HG02571 (cell line): ENCODE measurements at regions not wholly inside any gene's neighbourhood (a gene's known extent, or its start where the extent isn't known, plus 50 kb on each side); places are given as distances from the start of the nearest gene placed in this dataset.

Source experiments
- ATAC-seq: cut with Tn5 transposase; IDR thresholded peaks from one replicate; pipeline ENCODE4 v1.9.1; 2021; ENCODE audit warnings: mild to moderate bottlenecking, moderate library complexity; ENCODE audit not compliant: unreplicated experiment

DNA sequence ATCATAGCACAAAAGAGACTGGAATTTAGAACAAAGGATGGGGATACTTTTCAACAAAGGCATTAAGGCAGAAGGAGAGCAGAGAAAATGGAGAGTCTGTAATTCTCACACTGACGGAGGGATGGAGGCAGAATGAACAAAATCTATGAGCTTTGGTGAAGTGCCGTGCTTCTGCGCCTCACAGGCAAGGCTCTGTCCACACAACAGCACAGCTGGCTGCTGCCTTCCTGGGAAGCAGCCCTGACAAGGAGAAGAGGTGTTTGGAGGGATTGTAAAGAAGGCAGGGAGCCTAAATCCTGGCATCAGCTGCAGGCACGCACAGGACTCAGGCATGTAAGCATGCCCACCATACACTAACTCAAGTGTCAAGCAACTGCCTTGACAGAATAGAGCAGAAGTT lies 485.2 kb upstream of the KIF2A start:
- ATAC-seq: no peak

DNA sequence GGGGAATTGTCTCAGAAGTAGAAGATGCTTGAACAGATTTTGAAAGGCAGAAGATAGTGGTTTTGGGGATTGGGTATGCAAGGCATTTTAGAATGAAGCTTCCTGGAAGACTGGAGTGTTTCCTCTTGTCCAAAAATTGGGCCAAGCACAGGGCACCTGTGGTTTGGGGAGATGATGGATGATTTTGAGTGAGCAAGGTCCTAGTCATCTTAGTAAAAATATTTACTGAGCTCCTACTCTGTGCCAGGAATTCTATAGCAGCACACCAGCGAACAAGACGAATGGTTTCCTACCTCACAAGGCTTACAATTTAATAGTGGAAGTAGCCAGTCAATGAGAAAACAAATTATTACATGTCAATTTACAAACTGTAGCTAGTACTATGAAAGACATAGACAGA lies 484.4 kb upstream of the KIF2A start:
- no peak for ATAC-seq

DNA sequence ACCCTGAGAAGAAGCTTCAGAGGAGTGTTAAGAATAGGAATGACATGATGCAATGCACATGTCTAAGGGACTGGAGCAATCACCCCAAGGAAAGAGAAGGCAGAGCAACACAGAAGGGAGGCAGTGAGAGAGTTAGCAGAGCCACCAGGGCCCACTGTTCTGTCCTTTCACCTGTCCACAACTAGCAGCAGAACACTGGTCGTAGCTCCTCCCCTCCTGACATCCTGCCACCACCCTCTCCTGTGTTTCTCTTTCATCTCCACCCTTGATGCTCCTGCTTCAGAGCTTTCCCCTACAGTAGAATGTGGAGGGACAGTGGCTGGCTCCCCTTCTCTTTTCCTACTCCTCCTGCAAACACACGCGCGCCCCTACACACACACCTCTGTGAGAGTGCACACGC lies 483.4 kb upstream of the KIF2A start:
- ATAC-seq: no peak

DNA sequence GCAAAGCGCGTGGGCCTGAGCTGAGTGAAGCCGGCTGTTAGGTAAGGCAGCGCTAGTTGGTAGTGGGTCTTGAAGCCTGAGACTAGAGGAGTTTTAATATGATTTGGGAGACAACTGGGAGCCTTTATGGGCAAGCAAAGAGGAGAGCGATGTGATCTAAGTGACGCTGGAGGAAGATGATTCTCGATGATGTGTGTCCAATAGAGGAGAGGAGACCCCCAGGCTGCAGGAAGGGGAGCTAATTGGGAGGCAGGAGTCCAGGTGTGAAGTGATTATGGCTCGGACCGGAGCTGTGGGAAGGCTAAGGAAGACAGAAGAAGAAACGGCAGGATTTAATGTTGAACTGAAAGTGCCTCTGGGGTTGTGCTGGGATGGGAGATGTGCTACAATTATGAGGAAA lies 482.9 kb upstream of the KIF2A start:
- ATAC-seq: no peak

DNA sequence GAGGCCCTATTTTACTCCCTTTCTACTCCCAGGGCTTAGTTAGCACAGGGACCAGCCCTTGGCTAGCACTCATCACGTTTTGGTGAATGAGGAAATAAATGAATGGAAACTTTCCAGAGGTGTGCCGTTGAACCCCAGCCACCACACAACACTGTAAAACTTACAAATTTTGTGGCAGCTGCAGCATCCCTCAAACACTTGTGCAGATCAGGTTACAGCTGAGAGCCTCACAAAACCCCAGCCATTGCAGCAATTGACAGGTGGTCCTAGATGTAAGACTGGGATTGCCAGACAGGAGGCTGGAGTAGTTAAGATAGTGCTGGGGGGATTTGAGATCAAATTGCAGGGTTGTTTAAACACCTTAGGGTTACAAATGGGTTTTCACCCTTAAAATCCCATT lies 482.2 kb upstream of the KIF2A start:
- ATAC-seq: no peak

DNA sequence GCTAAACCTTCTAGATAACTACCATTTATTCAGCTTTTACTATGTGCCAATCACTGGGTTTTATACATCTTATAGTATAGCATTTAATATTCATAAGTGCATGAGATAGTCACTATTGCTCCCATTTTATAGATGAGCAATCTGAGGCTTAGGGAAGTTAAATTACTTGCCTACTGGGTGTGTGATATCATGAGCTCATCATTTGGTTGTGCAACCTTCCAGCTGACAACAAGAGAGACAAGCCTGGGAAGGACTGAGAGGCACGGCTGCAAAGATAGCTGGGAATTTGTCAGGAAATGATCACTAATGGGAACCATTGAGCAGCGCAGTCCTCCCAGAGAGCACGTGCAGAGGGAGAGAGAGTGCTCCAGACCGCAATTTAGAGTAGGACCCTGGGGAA lies 481.6 kb upstream of the KIF2A start:
- ATAC-seq: no peak

DNA sequence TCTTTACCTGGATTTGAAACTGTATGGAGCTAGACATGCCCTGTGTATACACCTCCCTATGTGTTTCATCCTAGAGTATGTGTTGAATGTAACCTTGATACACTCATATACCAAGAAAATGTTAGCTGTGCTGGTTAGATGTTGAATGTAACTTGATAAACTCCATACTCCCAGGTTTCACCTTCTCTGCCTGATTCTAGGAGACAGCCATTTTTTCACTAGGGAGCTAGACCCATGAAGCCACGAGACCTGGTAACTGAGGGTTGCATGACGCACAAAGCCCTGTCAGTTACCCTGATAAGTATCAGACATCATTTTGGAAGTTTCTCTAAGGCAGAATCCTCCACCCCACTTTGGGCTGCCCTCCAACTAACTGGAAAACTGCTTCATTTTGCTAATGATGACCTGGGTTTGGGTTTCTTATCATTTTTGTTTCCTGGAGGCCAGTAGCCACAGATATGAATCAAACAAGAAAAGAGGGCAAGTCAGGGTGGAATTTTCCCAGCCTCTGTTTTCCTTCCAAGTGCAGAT lies 478.5 kb upstream of the KIF2A start:
- ATAC-seq: no peak

DNA sequence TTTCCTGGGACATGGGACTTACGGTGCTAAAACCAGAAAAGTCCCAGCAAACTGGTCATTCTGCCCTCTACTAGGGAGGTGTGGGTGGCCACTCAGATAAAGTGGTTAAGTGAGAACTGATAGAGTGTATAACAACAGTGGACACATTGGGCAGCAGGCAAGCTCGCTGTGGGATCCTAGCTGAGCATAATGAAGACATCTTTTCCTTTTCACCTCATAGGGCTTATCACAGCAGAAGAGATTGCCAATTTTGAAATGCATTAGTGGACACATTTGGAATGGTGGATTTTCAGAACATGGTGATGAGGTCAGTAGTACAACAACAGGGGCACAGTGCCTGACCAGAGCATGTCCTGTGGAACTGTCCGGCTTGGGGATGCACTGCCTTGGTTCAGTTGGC lies 477.1 kb upstream of the KIF2A start:
- ATAC-seq: no peak

DNA sequence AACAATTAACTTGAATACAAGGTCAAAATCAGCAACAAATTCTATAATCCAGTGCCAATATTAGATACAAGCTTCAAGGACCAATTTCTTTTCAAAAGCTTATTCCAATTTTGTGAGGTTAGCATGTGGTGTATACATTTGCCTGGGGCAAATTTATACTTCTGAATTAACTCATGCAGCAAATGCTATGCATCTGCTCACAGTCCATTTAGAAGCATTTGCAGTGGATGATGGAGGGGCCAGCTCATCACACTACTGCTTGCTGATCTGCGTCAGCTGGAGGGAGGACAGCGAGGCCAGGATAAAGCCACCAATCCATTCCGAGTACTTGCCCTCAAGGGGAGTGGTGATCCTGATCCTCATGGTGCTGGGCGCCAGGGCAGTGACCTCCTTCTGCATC lies 474.3 kb upstream of the KIF2A start:
- no peak for ATAC-seq

DNA sequence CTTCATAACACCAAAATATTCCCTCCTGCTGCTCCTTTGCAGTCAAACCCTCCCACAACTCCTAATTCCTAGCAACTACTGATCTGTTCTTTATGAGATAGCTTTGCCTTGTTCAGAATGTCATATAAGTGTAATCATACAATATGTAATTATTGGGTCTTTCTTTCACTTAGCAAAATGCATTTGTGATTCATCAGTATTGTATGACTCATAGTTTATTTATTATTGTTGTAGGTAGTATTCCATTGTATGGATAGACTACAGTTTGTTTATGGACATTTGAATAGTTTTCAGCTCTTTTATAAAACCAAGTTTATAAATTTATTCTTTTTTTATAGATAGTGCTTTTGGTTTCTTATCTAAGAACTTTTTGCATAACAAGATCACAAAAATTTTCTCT lies 468.2 kb upstream of the KIF2A start:
- no peak for ATAC-seq

DNA sequence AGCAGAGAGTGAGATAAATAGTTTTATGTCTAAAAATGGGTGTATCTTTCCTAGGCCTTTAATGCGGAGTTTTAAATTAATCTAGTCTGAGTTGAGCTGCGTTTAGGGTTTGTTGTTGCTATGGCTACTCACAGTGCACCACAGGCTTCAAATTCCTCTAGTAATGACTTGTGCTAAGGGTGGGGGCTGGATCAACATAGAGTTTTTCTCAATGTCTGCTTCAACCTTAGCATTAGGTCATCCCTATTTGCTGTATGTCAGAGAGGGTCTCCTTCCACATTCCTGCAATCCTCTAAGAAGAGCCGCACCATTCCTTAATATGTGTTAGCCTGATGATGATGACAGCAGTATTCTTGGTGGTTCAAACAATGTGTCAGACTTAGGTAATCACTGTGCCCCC lies 465.6 kb upstream of the KIF2A start:
- ATAC-seq: no peak

DNA sequence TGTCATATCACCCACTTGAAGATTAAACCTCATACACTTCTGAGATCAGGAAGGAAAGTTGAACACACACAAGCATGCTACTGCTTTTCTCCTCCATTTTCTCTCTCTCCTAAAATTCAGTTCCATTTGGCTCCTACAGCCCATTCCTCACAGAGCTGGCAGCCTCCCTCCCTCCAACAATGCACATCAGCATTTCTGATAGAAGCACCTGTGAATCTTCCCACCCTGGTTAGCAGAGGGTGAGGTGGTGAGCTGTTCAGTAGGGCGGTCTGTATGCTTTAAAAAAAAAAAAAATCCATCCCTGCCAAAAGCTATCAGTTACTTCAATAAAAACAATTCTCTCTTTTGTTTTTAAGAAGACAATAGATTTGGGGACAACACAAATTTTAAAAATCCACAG lies 463.2 kb upstream of the KIF2A start:
- ATAC-seq: no peak

DNA sequence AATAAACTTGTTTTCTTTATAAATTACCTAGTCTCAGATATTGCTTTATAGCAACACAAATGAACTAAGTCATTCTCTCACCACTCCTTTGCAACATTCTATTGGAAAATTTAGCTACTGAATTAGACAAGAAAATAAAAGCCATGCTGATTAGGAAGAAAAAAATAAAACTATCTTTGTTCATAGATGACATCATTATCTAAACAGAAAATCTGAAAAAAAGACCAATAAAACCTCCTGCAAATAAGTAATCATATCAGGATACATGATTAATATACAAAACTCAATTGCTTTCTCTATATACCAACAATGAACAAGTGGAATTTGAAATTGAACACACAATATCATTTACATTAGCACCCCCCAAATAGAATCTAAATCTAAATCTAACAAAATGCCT lies 455.3 kb upstream of the KIF2A start:
- ATAC-seq: no peak

DNA sequence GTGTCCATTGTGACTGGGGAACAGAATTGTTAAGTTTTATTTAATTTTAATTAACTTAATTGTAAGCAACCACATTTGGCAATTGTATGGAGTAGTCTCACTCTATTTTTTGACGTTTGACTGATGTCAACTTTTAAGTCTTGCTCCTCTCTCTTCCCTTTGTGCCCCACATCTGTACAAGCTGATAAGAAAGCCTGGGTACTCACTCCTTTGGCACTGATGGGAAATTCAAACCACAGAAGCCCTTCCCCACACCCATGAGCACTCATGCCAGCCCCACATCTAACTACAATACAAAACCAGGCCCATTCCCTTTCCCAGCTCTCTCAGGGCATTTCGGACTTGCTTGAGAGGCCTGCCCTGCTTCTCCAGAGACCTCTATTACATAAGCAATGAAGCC lies 451.5 kb upstream of the KIF2A start:
- no peak for ATAC-seq

DNA sequence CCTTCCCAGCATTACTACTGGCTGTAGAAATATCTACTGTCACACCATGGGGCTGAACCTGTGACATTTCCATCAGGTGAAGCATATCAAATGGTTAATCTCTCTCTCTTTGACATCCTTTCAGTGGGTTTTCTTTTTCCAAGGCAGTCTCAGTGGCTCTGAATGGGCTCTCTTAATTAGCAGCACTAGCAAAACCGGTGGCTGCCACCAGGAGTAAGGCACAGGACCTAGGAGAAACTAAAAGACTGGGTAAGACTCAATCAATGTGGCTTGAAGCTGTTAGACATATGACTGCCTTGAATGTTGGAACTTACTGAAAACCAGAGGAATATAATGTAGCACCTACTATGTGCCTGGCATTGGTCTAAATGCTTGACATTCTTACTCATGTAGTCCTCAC lies 445.0 kb upstream of the KIF2A start:
- ATAC-seq: no peak

DNA sequence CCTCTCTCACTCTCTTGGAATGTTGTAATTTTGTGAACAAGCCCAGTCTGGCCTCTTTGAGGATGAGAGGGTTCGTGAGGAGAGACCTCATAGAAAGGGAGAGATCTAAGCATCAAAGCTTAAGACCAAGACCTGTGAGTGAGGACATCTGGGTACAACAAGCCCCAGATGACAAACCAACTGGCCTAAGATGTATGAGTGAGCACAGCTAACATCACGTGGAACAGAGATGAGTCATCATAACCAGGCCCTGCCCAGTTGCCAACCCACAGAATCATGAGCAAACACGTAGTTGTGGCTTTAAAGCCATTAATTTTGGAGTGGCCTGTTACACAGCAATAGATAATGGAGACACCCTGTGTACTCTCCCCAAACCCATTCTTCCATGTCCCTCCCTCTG lies 439.1 kb upstream of the KIF2A start:
- no peak for ATAC-seq

DNA sequence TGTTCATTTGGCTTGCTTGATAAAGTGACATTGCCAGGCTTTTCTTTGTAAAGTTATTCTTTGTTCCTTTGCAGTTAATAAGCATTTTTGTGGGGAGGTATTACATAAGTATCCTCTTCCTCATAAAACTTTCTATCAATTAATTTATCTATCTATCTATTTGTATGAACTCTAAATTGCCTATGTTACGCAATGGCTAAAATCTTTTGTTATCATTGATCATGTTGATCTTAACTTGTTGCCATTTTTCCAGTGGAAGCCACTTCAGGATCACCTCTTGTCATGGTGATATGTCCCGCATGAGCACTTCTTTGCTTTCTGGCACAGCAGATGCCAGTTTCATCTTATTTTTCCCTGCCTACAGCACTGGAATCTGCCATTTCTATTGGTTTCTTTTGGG lies 436.7 kb upstream of the KIF2A start:
- no peak for ATAC-seq

DNA sequence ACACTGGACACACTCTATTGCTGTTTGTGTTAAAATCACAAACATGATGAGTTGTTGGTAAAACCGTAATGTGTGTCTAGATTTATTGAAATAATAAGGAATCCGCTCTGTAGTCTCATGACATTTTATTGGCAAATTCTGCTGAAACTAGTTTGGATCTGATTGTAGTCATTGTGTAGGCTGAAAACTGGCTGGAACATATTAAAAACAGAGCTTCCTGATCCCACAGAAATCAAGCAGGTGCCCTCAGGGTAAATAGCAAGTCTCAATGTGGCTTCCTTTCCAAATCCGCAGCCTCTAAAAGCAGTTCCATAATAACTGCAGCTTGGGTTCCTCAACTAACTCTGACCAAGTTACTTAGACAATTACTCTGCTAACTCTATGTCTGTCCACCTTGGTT lies 427.5 kb upstream of the KIF2A start:
- no peak for ATAC-seq

DNA sequence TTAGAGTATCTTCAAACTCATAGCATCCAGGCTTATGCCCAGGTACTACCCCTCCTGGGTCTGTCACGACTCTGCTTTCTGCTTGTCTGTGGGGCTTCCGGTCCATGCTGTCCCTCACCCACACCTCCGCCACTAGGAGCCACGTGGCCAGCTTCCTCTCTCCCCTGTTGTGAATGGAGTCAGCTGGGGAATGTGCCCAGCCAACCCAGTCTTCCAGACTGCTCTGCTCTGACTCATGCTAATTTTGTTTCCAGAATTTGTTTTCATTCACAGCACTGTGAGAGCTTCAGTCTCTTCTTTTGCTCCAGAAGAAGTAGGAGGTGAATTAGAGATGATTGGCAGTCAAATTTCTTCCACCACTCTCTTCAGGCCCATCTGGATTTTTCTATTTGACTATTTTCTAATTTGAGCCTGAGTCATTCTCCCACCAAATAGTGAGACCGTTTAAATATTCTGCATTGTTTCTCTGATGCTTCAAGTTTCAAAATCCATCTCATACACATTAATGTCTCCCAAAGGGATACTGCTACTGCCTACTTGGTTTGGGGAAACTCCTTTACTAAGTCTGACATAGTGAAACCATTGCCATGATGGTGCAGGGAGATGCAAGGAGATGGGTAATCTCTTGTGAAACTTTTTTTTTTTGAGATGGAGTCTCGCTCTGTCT lies 424.1 kb upstream of the KIF2A start:
- no peak for ATAC-seq

DNA sequence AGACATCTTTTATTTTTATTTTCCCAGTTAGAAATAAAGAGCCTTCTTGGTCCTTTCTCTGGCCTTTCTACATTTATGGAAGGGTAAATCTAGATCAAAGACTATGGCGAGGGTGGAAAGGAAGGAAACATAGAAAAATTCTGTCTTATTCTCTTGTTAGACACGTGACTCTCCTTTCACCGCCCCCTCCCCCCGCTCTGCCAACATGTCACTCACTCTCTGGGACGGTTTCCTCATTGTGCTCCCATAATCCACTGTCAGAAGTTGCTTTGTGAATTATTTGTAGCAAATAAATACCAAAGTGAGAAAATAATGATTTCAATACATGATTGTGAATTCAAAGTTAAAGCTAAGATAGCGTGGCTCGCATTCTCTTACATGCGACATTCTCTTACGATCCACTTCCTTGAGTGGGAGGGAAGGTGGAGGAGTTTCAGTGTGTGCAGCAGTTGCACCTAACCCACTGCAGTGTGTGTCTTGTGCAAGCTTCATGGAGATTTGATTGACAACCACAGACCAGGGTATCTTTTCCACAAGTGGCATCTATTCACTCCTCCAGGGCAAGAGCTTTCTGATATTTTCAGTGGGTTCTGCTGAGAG lies 423.0 kb upstream of the KIF2A start:
- ATAC-seq: no peak

DNA sequence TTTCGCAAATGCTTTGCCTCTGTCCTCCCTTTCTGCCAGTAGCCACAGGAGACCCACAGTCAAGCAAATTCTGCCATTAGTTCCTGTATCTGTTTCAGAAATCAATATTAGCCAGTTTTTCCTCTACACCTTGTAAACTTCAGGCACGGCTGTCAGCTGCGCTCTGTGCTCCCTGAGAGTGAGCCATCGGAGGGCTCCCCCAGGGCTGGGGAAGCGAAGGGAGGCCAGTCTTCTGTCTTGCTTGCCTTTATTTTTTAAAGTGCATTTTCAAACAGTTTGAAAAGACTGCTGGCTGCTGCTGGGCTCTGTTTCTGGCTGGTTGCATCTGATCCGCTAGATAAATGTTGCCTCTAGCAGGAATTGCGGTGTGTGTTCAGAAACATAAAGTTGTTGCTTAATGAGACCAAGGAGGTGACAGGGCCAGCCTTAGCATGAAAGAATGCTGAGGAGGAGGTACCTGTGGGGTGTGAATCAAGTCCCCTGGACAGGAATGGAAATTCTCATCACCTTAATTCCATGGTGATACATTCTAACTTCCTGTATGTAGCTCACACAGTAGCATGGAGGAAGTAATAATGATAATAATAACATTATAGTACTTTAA lies 421.7 kb upstream of the KIF2A start:
- ATAC-seq: no peak

DNA sequence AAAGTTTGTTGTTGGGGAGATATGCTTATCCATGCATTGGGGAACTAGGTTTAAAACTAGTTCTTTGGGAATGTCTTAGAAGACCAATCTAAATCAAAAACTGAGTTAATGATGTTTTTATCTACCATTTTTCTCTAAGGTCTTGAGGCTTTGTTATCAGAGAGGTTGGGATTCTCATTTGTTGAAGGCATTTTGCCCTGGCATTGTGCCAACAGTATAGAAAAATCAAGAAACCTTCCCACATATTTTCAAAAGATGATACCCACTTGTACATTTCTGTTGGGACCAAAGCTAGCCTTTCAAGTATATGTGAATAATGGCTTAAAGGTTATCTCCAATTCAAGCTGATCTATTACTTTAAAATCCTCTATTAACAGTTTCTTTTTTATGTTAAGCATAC lies 419.8 kb upstream of the KIF2A start:
- ATAC-seq: no peak

DNA sequence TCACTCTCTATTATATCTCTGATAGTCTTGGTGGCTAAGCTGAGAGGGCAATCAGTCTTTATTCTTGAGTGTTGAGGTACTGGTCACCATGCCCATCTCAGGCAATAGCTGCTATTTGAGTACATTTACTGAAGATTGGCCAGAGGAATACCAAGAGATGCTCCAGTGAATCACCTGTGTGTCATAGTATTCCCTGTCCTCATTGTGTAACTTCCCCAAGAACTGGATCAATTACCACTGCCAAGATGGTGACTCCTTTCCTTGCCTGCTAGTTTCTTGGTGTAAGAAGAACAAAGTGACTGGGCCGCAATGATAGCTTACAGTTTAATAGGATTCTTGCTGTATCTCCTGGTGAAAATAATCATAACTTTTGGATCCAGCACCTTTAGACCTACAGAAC lies 418.7 kb upstream of the KIF2A start:
- no peak for ATAC-seq
